ENCODE measurements at regions not wholly inside any gene's neighbourhood (a gene's known extent, or its start where the extent isn't known, plus 50 kb on each side); places are given as distances from the start of the nearest gene placed in this dataset.
"Not testable (repeated sequence)": the region's sequence is repeated elsewhere in the genome, so short reads cannot be mapped to it uniquely, and the experiment has no call there.

GRCh38 chr10:11403646-11404045 is 207.8 kb downstream of the USP6NL start:
- DNase-seq (ENCODE audit: low read depth in 2 of 2), result not testable (repeated sequence)

- peak; percentile 17 to 38 for DNase-seq (ENCODE audit: low read depth in 2 of 2)
Observed at GRCh38 chr10:11403116-11403515, 208.3 kb downstream of the USP6NL start.

GRCh38 chr10:11402392-11402791 is 209.1 kb downstream of the USP6NL start:
- DNase-seq (ENCODE audit: low read depth in 2 of 2), result no peak

- no peak for DNase-seq (ENCODE audit: low read depth in 2 of 2)
Observed at GRCh38 chr10:11401264-11402235, 209.9 kb downstream of the USP6NL start.

- no peak for DNase-seq (ENCODE audit: low read depth in 2 of 2)
Observed at GRCh38 chr10:11397980-11398580, 213.4 kb downstream of the USP6NL start.

GRCh38 chr10:11397077-11397965 is 214.1 kb downstream of the USP6NL start:
- DNase-seq (ENCODE audit: low read depth in 2 of 2), result no peak

GRCh38 chr10:11396311-11396955 is 215.0 kb downstream of the USP6NL start:
- no peak for DNase-seq (ENCODE audit: low read depth in 2 of 2)

GRCh38 chr10:11395581-11396310 is 215.7 kb downstream of the USP6NL start:
- no peak for DNase-seq (ENCODE audit: low read depth in 2 of 2)

- DNase-seq (ENCODE audit: low read depth in 2 of 2), result no peak
Observed at GRCh38 chr10:11395161-11395560, 216.3 kb downstream of the USP6NL start.

- no peak for DNase-seq (ENCODE audit: low read depth in 2 of 2)
Observed at GRCh38 chr10:11393858-11394257, 217.6 kb downstream of the USP6NL start.

GRCh38 chr10:11392776-11393175 is 218.7 kb downstream of the USP6NL start:
- no peak for DNase-seq (ENCODE audit: low read depth in 2 of 2)

GRCh38 chr10:11388996-11389395 is 222.5 kb downstream of the USP6NL start:
- no peak for DNase-seq (ENCODE audit: low read depth in 2 of 2)

- no peak for DNase-seq (ENCODE audit: low read depth in 2 of 2)
Observed at GRCh38 chr10:11387551-11388222, 223.8 kb downstream of the USP6NL start.

- no peak for DNase-seq (ENCODE audit: low read depth in 2 of 2)
Observed at GRCh38 chr10:11387044-11387443, 224.4 kb downstream of the USP6NL start.
